CD4-positive, alpha-beta memory T cell (primary cell): ENCODE measurements at regions not wholly inside any gene's neighbourhood (a gene's known extent, or its start where the extent isn't known, plus 50 kb on each side); places are given as distances from the start of the nearest gene placed in this dataset.
A peak's percentile ranks its signal among the peaks of the same experiment; 100 is the strongest.

Source experiments
- CTCF ChIA-PET: fragments of 350-600 bp; sonication (Branson Sonifier 250); formaldehyde crosslinking; loops from one replicate; lab custom pipeline; 2021; ENCODE audit warnings: inconsistent platforms; ENCODE audit not compliant: partially characterized antibody; lab: Charles Lee
- POLR2A ChIA-PET: fragments of 350-600 bp; sonication (Branson Sonifier 250); formaldehyde crosslinking; loops from one replicate; lab custom pipeline; 2021; ENCODE audit not compliant: partially characterized antibody; lab: Charles Lee
- DNase-seq, 5 donors: peaks; one replicate each; pipeline versions ENCODE4 v3.0.0 to v3.0.0-alpha.2; 2020 to 2022; ENCODE audit warnings: mixed read lengths in 1 of 5
- H3K27ac ChIP-seq: one replicate; pipeline ENCODE4 v1.7.0; 2013; ENCODE audit warnings: low read depth, low read length
- H3K27me3 ChIP-seq: 2 replicates; pipeline ENCODE4 v1.7.0; 2013; ENCODE audit warnings: mild to moderate bottlenecking, low read length, moderate library complexity; ENCODE audit not compliant: insufficient read depth
- H3K36me3 ChIP-seq: 2 replicates; pipeline ENCODE4 v1.7.0; 2013; ENCODE audit warnings: mild to moderate bottlenecking, low read length, moderate library complexity; ENCODE audit not compliant: insufficient read depth
- H3K4me1 ChIP-seq: 2 replicates; pipeline ENCODE4 v1.7.0; 2013; ENCODE audit warnings: mild to moderate bottlenecking, low read length, moderate library complexity; ENCODE audit not compliant: insufficient read depth
- H3K4me3 ChIP-seq, 2 donors: one replicate each; pipeline ENCODE4 v1.7.0; 2013; ENCODE audit warnings: low read length in 2 of 2, mild to moderate bottlenecking in 1 of 2
- H3K9me3 ChIP-seq, 2 donors: one replicate each; pipeline ENCODE4 v1.7.0; 2013; ENCODE audit warnings: low read length in 2 of 2, control low read depth in 1 of 2; ENCODE audit not compliant: control insufficient read depth in 1 of 2
- H3K27ac Mint-ChIP-seq, 7 donors: one replicate each; pipeline ENCODE4 v1.8.0; 2020 to 2021; ENCODE audit warnings: mixed read lengths in 7 of 7, mild to moderate bottlenecking in 6 of 7, inconsistent platforms in 3 of 7, moderate library complexity in 3 of 7
- H3K27me3 Mint-ChIP-seq, 2 donors: one replicate each; pipeline ENCODE4 v1.8.0; 2020 to 2021; ENCODE audit warnings: mixed read lengths in 2 of 2
- H3K36me3 Mint-ChIP-seq, 2 donors: one replicate each; pipeline ENCODE4 v1.8.0; 2020 to 2021; ENCODE audit warnings: mixed read lengths in 2 of 2, inconsistent platforms in 1 of 2, mild to moderate bottlenecking in 1 of 2
- H3K4me1 Mint-ChIP-seq, 4 donors: one replicate each; pipeline ENCODE4 v1.8.0; 2020 to 2021; ENCODE audit warnings: mixed read lengths in 4 of 4, mild to moderate bottlenecking in 1 of 4
- H3K4me3 Mint-ChIP-seq, 8 donors: one replicate each; pipeline ENCODE4 v1.8.0; 2020 to 2021; ENCODE audit warnings: mixed read lengths in 8 of 8, mild to moderate bottlenecking in 7 of 8, moderate library complexity in 6 of 8, inconsistent platforms in 3 of 8
- H3K9me3 Mint-ChIP-seq, 8 donors: one replicate each; pipeline ENCODE4 v1.8.0; 2020 to 2021; ENCODE audit warnings: mixed read lengths in 8 of 8, mild to moderate bottlenecking in 5 of 8, inconsistent platforms in 3 of 8, moderate library complexity in 1 of 8
- intact Hi-C: fragments of 100-400 bp; cut with micrococcal nuclease; formaldehyde crosslinking; loops from one replicate; pipeline ENCODE4 v1.15.1; 2023

GRCh38 chr4:44093390-44093789 lies 355.2 kb downstream of the KCTD8 start:
- Mint-ChIP-seq H3K27me3 (no peaks in the 10 kb centered on the region), H3K27ac (peak overlapping the region in 1 of 7 donors; percentile 42), H3K9me3 (peaks cover 0 to 12% (median 4%) of the 10 kb centered on the region in 8 donors), H3K36me3 (no peaks in the 10 kb centered on the region), H3K4me3 (no peak overlapping the region), H3K4me1 (no peaks in the 10 kb centered on the region)
- Histone ChIP-seq H3K4me1 (no peaks in the 10 kb centered on the region), H3K4me3 (no peak overlapping the region), H3K9me3 (no peaks in the 10 kb centered on the region), H3K27me3 (no peaks in the 10 kb centered on the region), H3K36me3 (no peaks in the 10 kb centered on the region), H3K27ac (no peak overlapping the region)
- intact Hi-C loops = no loop called here
- ChIA-PET CTCF (interaction anchor here (1.1 kb wide), 1 partner anchor 10 kb away, joined by 3 read pairs; no protein-coding TSS in a partner anchor), POLR2A (no interaction called here)
- DNase-seq = no peak

GRCh38 chr4:44098973-44099372 lies 349.6 kb downstream of the KCTD8 start:
- CTCF ChIA-PET = no interaction called here
- Mint-ChIP-seq H3K4me3 (no peak overlapping the region), H3K36me3 (no peaks in the 10 kb centered on the region), H3K9me3 (peaks cover 0 to 26% (median 4%) of the 10 kb centered on the region in 8 donors), H3K27me3 (no peaks in the 10 kb centered on the region), H3K27ac (no peak overlapping the region), H3K4me1 (no peaks in the 10 kb centered on the region)
- no peak overlapping the region for H3K27ac ChIP-seq
- H3K4me1 ChIP-seq = no peaks in the 10 kb centered on the region
- intact Hi-C loops = no loop called here
- no peaks in the 10 kb centered on the region for H3K27me3 ChIP-seq
- no peak for DNase-seq
- H3K36me3 ChIP-seq = no peaks in the 10 kb centered on the region
- no peak overlapping the region for H3K4me3 ChIP-seq
- POLR2A ChIA-PET = no interaction called here
- no peaks in the 10 kb centered on the region for H3K9me3 ChIP-seq

GRCh38 chr4:44100456-44100855 lies 348.2 kb downstream of the KCTD8 start:
- H3K4me1 Mint-ChIP-seq = no peaks in the 10 kb centered on the region
- no peaks in the 10 kb centered on the region for H3K27me3 Mint-ChIP-seq
- peaks cover 3 to 30% (median 11%) of the 10 kb centered on the region in 8 donors for H3K9me3 Mint-ChIP-seq
- H3K36me3 Mint-ChIP-seq = no peaks in the 10 kb centered on the region
- Histone ChIP-seq H3K4me3 (no peak overlapping the region), H3K9me3 (no peaks in the 10 kb centered on the region), H3K4me1 (no peaks in the 10 kb centered on the region), H3K36me3 (no peaks in the 10 kb centered on the region), H3K27me3 (no peaks in the 10 kb centered on the region), H3K27ac (no peak overlapping the region)
- POLR2A ChIA-PET = no interaction called here
- H3K4me3 Mint-ChIP-seq = no peak overlapping the region
- CTCF ChIA-PET = no interaction called here
- DNase-seq = no peak
- intact Hi-C loops = no loop called here
- no peak overlapping the region for H3K27ac Mint-ChIP-seq

GRCh38 chr4:44118971-44119680 lies 329.5 kb downstream of the KCTD8 start:
- POLR2A ChIA-PET = no interaction called here
- peaks cover 0 to 10% (median 3%) of the 10 kb centered on the region in 8 donors for H3K9me3 Mint-ChIP-seq
- Histone ChIP-seq H3K27ac (no peak overlapping the region), H3K36me3 (no peaks in the 10 kb centered on the region), H3K9me3 (no peaks in the 10 kb centered on the region), H3K4me1 (no peaks in the 10 kb centered on the region), H3K4me3 (no peak overlapping the region), H3K27me3 (no peaks in the 10 kb centered on the region)
- no peak overlapping the region for H3K4me3 Mint-ChIP-seq
- H3K27ac Mint-ChIP-seq = no peak overlapping the region
- DNase-seq = no peak
- intact Hi-C loops = no loop called here
- H3K4me1 Mint-ChIP-seq = no peaks in the 10 kb centered on the region
- CTCF ChIA-PET = no interaction called here
- no peaks in the 10 kb centered on the region for H3K27me3 Mint-ChIP-seq
- H3K36me3 Mint-ChIP-seq = no peaks in the 10 kb centered on the region

DNA sequence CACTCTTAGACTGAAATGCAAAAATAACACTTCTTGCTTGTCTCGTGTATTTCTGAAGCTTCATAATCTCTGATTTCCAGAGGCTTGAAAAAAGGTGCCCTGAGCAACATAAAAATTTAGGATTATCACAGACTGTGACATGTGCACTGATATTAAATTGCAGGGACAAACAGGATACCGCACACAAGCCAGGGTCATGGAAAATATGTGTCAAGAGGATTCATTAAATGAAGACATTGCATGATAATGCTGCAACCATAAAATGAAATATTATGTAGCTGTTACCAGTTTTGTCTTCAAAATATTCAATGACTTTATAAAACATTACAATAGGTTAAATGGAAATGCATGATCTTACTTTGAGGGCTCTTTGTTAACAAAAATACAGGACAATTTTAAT lies 328.0 kb downstream of the KCTD8 start:
- ChIA-PET POLR2A (no interaction called here), CTCF (no interaction called here)
- Histone ChIP-seq H3K27me3 (no peaks in the 10 kb centered on the region), H3K27ac (no peak overlapping the region), H3K4me3 (no peak overlapping the region), H3K9me3 (no peaks in the 10 kb centered on the region), H3K36me3 (no peaks in the 10 kb centered on the region), H3K4me1 (no peaks in the 10 kb centered on the region)
- peaks cover 0 to 10% (median 4%) of the 10 kb centered on the region in 8 donors for H3K9me3 Mint-ChIP-seq
- no peaks in the 10 kb centered on the region for H3K27me3 Mint-ChIP-seq
- H3K4me3 Mint-ChIP-seq = no peak overlapping the region
- no peaks in the 10 kb centered on the region for H3K4me1 Mint-ChIP-seq
- intact Hi-C loops = no loop called here
- no peaks in the 10 kb centered on the region for H3K36me3 Mint-ChIP-seq
- no peak for DNase-seq
- no peak overlapping the region for H3K27ac Mint-ChIP-seq

DNA sequence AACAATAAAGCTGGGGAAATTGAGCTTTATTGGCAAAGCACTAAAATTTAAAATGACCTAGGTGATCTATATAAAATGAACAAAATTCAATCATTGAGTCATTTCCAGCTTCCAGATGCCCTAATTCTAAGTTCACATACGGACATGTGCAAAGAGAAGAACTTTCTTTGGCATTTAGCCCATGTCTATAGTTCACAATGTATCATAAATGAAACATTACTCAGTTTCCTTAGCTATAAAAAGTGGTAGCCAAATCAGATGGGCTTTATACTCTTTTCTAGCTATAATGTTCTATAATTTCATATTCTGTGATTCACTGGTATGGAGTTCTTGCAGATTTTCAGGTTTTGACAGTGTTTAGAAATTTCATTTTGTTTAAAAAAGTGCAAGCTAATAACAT lies 327.4 kb downstream of the KCTD8 start:
- Histone ChIP-seq H3K27ac (no peak overlapping the region), H3K4me1 (no peaks in the 10 kb centered on the region), H3K9me3 (no peaks in the 10 kb centered on the region), H3K4me3 (no peak overlapping the region), H3K36me3 (no peaks in the 10 kb centered on the region), H3K27me3 (no peaks in the 10 kb centered on the region)
- CTCF ChIA-PET = no interaction called here
- Mint-ChIP-seq H3K27ac (no peak overlapping the region), H3K27me3 (no peaks in the 10 kb centered on the region), H3K9me3 (peaks cover 0 to 10% (median 4%) of the 10 kb centered on the region in 8 donors), H3K36me3 (no peaks in the 10 kb centered on the region), H3K4me3 (no peak overlapping the region), H3K4me1 (no peaks in the 10 kb centered on the region)
- no peak for DNase-seq
- intact Hi-C loops = no loop called here
- POLR2A ChIA-PET = no interaction called here
